C4-2B (cell line): ENCODE measurements at regions not wholly inside any gene's neighbourhood (a gene's known extent, or its start where the extent isn't known, plus 50 kb on each side); places are given as distances from the start of the nearest gene placed in this dataset.

ENCODE experiments used
- CTCF ChIP-seq: fragments of 450-650 bp; conservative IDR thresholded peaks from 2 replicates; pipeline ENCODE4 v1.5.1; 2017; ENCODE audit warnings: mild to moderate bottlenecking
- ZFX ChIP-seq: fragments of 450-650 bp; IDR thresholded peaks from 2 replicates; pipeline ENCODE4 v1.6.1; 2017

DNA sequence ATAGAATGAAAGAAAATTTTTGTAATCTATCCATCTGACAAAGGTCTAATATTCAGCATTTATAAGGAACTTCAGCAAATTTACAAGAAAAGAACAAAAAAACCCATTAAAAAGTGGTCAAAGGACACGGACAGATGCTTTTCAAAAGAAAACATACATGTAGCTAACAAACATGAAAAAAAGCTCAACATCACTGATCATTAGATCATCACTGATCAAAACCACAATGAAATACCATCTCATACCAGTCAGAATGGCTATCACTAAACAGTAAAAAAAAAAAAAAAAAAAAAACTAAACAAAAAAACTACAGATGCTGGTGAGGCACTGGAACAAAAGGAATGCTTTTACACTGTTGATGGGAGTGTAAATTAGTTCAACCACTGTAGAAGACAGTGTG lies 837.1 kb downstream of the EPHA7 start:
- TF ChIP-seq ZFX (no peak), CTCF (no peak)
